MM.1S (cell line): ENCODE measurements at regions not wholly inside any gene's neighbourhood (a gene's known extent, or its start where the extent isn't known, plus 50 kb on each side); places are given as distances from the start of the nearest gene placed in this dataset.

Experiments
- DNase-seq: peaks from one replicate; pipeline ENCODE4 v3.0.0-alpha.2; 2015
- H2AFZ ChIP-seq: fragments of 300-600 bp; sonication (generic); 2 replicates; pipeline ENCODE4 v1.6.0; 2016; ENCODE audit warnings: antibody characterized with exemption, low read length
- H3F3A ChIP-seq: fragments of 300-600 bp; sonication (generic); 2 replicates; pipeline ENCODE4 v1.6.1; 2016; ENCODE audit warnings: mild to moderate bottlenecking, antibody characterized with exemption, low read length, moderate library complexity, mixed read lengths; ENCODE audit not compliant: insufficient read depth
- H3K27ac ChIP-seq: fragments of 300-600 bp; sonication (generic); 2 replicates; pipeline ENCODE4 v1.5.1; 2016; ENCODE audit warnings: mild to moderate bottlenecking, low read length
- H3K27me3 ChIP-seq: fragments of 300-600 bp; sonication (generic); replicated peaks from 2 replicates; pipeline ENCODE4 v1.6.0; 2016; ENCODE audit warnings: low read length; ENCODE audit not compliant: insufficient read depth
- H3K36me3 ChIP-seq: fragments of 300-600 bp; sonication (generic); replicated peaks from 2 replicates; pipeline ENCODE4 v1.6.1; 2016; ENCODE audit warnings: mild to moderate bottlenecking, low read length, mixed read lengths; ENCODE audit not compliant: insufficient read depth
- H3K4me1 ChIP-seq: fragments of 300-600 bp; sonication (generic); 2 replicates; pipeline ENCODE4 v1.6.1; 2016; ENCODE audit warnings: low read length, mixed read lengths
- H3K4me2 ChIP-seq: fragments of 300-600 bp; sonication (generic); 2 replicates; pipeline ENCODE4 v1.6.0; 2016; ENCODE audit warnings: low read depth, low read length
- H3K4me3 ChIP-seq: fragments of 300-600 bp; sonication (generic); 2 replicates; pipeline ENCODE4 v1.5.1; 2016; ENCODE audit warnings: low read length, mixed read lengths
- H3K79me2 ChIP-seq: fragments of 300-600 bp; sonication (generic); 2 replicates; pipeline ENCODE4 v1.6.1; 2016; ENCODE audit warnings: mixed run types, low read length, mixed read lengths
- H3K9ac ChIP-seq: fragments of 300-600 bp; sonication (generic); 2 replicates; pipeline ENCODE4 v1.6.1; 2016; ENCODE audit warnings: low read length, mixed read lengths
- H3K9me2 ChIP-seq: fragments of 300-600 bp; sonication (generic); replicated peaks from 2 replicates; pipeline ENCODE4 v1.6.1; 2016; ENCODE audit warnings: mild to moderate bottlenecking, low read length, mixed read lengths; ENCODE audit not compliant: insufficient read depth
- H3K9me3 ChIP-seq: fragments of 300-600 bp; sonication (generic); replicated peaks from 2 replicates; pipeline ENCODE4 v1.6.1; 2016; ENCODE audit warnings: mild to moderate bottlenecking, low read length, mixed read lengths; ENCODE audit not compliant: insufficient read depth
- H4K20me1 ChIP-seq: fragments of 300-600 bp; sonication (generic); 2 replicates; pipeline ENCODE4 v1.6.1; 2016; ENCODE audit warnings: mild to moderate bottlenecking, low read length, moderate library complexity, mixed read lengths; ENCODE audit not compliant: insufficient read depth
- CTCF ChIP-seq: fragments of 300-600 bp; sonication (generic); IDR thresholded peaks from 2 replicates; pipeline ENCODE4 v1.5.1; 2016; ENCODE audit warnings: antibody characterized with exemption, low read length, mixed read lengths
- EZH2 ChIP-seq: fragments of 300-600 bp; sonication (generic); optimal IDR thresholded peaks from 2 replicates; pipeline ENCODE3; 2017; ENCODE audit warnings: low read depth, mild to moderate bottlenecking, antibody characterized with exemption, low read length, mixed read lengths
- EZH2phosphoT487 ChIP-seq: fragments of 300-600 bp; sonication (generic); IDR thresholded peaks from 2 replicates; pipeline ENCODE4 v1.6.1; 2018; ENCODE audit warnings: antibody characterized with exemption, low read length

GRCh38 chr11:28673691-28674432, 565.7 kb downstream of the METTL15 start:
- Histone ChIP-seq H2AFZ (no peak overlapping the region), H4K20me1 (no peaks in the 10 kb centered on the region), H3K27ac (no peak overlapping the region), H3K36me3 (no peaks in the 10 kb centered on the region), H3K27me3 (no peaks in the 10 kb centered on the region), H3K4me2 (no peak overlapping the region), H3K9ac (no peak overlapping the region), H3K4me1 (no peaks in the 10 kb centered on the region), H3K9me3 (no peaks in the 10 kb centered on the region), H3K4me3 (no peak overlapping the region), H3K9me2 (no peaks in the 10 kb centered on the region), H3F3A (no peaks in the 10 kb centered on the region), H3K79me2 (no peaks in the 10 kb centered on the region)
- no peak for DNase-seq
- TF ChIP-seq EZH2 (no peak), EZH2phosphoT487 (no peak), CTCF (no peak)

GRCh38 chr11:28671274-28671673, 563.1 kb downstream of the METTL15 start:
- Histone ChIP-seq H3K36me3 (no peaks in the 10 kb centered on the region), H3K4me1 (no peaks in the 10 kb centered on the region), H3K27ac (no peak overlapping the region), H3K4me2 (no peak overlapping the region), H3K9ac (no peak overlapping the region), H3K4me3 (no peak overlapping the region), H3K27me3 (no peaks in the 10 kb centered on the region), H3K9me2 (no peaks in the 10 kb centered on the region), H3F3A (no peaks in the 10 kb centered on the region), H4K20me1 (no peaks in the 10 kb centered on the region), H3K9me3 (no peaks in the 10 kb centered on the region), H2AFZ (no peak overlapping the region), H3K79me2 (no peaks in the 10 kb centered on the region)
- DNase-seq, result no peak
- TF ChIP-seq EZH2phosphoT487 (no peak), CTCF (no peak), EZH2 (no peak)

- no peaks in the 10 kb centered on the region for H3K27me3 ChIP-seq
- DNase-seq, result no peak
- no peaks in the 10 kb centered on the region for H3K36me3 ChIP-seq
- no peak overlapping the region for H3K27ac ChIP-seq
- no peaks in the 10 kb centered on the region for H3F3A ChIP-seq
- no peaks in the 10 kb centered on the region for H3K4me1 ChIP-seq
- H3K9me2 ChIP-seq, result no peaks in the 10 kb centered on the region
- TF ChIP-seq EZH2 (no peak), CTCF (no peak), EZH2phosphoT487 (no peak)
- H3K9ac ChIP-seq, result no peak overlapping the region
- no peak overlapping the region for H3K4me2 ChIP-seq
- H3K4me3 ChIP-seq, result no peak overlapping the region
- no peak overlapping the region for H2AFZ ChIP-seq
- no peaks in the 10 kb centered on the region for H4K20me1 ChIP-seq
- no peaks in the 10 kb centered on the region for H3K9me3 ChIP-seq
- H3K79me2 ChIP-seq, result no peaks in the 10 kb centered on the region
Observed at GRCh38 chr11:28666632-28667031, 558.4 kb downstream of the METTL15 start.
